LoVo (cell line): ENCODE measurements at regions not wholly inside any gene's neighbourhood (a gene's known extent, or its start where the extent isn't known, plus 50 kb on each side); places are given as distances from the start of the nearest gene placed in this dataset.
"Not testable (repeated sequence)": the region's sequence is repeated elsewhere in the genome, so short reads cannot be mapped to it uniquely, and the experiment has no call there.

Source experiments
- DNase-seq: peaks from one replicate; pipeline ENCODE4 v3.0.0-alpha.2; 2016; ENCODE audit warnings: low spot score

GRCh38 chr19:41495589-41495988 is 52.6 kb downstream of the ERICH4 start:
- DNase-seq = no peak

GRCh38 chr19:41499899-41500298 is 56.9 kb downstream of the ERICH4 start:
- no peak for DNase-seq

GRCh38 chr19:41500443-41500842 is 57.5 kb downstream of the ERICH4 start:
- DNase-seq = no peak

GRCh38 chr19:41501854-41502253 is 58.9 kb downstream of the ERICH4 start:
- peak; percentile 1 for DNase-seq

GRCh38 chr19:41505105-41505504 is 62.1 kb downstream of the ERICH4 start:
- no peak for DNase-seq

GRCh38 chr19:41510484-41510883 is 65.5 kb upstream of the CEACAM21 start:
- no peak for DNase-seq

GRCh38 chr19:41511628-41512027 is 64.3 kb upstream of the CEACAM21 start:
- DNase-seq = no peak

GRCh38 chr19:41515015-41515652 is 60.8 kb upstream of the CEACAM21 start:
- DNase-seq = no peak

- not testable (repeated sequence) for DNase-seq
Observed at GRCh38 chr19:41516292-41517171, 59.4 kb upstream of the CEACAM21 start.

- no peak for DNase-seq
Observed at GRCh38 chr19:41518141-41518540, 57.8 kb upstream of the CEACAM21 start.

- DNase-seq = not testable (repeated sequence)
Observed at GRCh38 chr19:41521138-41521930, 54.6 kb upstream of the CEACAM21 start.

GRCh38 chr19:41521931-41522555 is 53.9 kb upstream of the CEACAM21 start:
- no peak for DNase-seq

- no peak for DNase-seq
Observed at GRCh38 chr19:41525989-41526388, 50.0 kb upstream of the CEACAM21 start.
